ENCODE measurements at regions not wholly inside any gene's neighbourhood (a gene's known extent, or its start where the extent isn't known, plus 50 kb on each side); places are given as distances from the start of the nearest gene placed in this dataset.

- TF ChIP-seq CTCF (IDR thresholded peaks at IDR 0.05) = no peak
- TF ChIP-seq POLR2A (IDR thresholded peaks at IDR 0.05) = no peak
Measured at GRCh38 chr17:79440251-79440650, 170.6 kb downstream of the RBFOX3 start.

Measured in uterus (tissue), 2 donors.